SK-N-SH treated with all-trans-retinoic acid at 6 μM for 48 hours (cell line): ENCODE measurements at regions not wholly inside any gene's neighbourhood (a gene's known extent, or its start where the extent isn't known, plus 50 kb on each side); places are given as distances from the start of the nearest gene placed in this dataset.

Source experiments
- ATAC-seq: fragments of 200-7000 bp; cut with Tn5 transposase; 3 replicates; pipeline ENCODE4 v1.9.1; 2020; ENCODE audit warnings: mild to moderate bottlenecking, moderate library complexity
- ARNTL ChIP-seq: fragments of 450-650 bp; formaldehyde crosslinking; IDR thresholded peaks from 2 replicates; pipeline ENCODE4 v1.5.0; 2020; ENCODE audit warnings: low read depth, mild to moderate bottlenecking, moderate library complexity, borderline replicate concordance
- CREB5 ChIP-seq: fragments of 250-450 bp; sonication (Bioruptor Pico); IDR thresholded peaks from 2 replicates; pipeline ENCODE4 v1.5.1; 2020; ENCODE audit warnings: low read depth, mild to moderate bottlenecking, moderate library complexity
- CSRNP3 ChIP-seq: fragments of 250-450 bp; sonication (Bioruptor Pico); IDR thresholded peaks from 2 replicates; pipeline ENCODE4 v1.5.1; 2021; ENCODE audit warnings: mild to moderate bottlenecking, moderate library complexity
- ESRRG ChIP-seq: fragments of 250-450 bp; sonication (Bioruptor Pico); IDR thresholded peaks from 2 replicates; pipeline ENCODE4 v1.6.1; 2021; ENCODE audit warnings: mild to moderate bottlenecking
- GLIS3 ChIP-seq: fragments of 250-450 bp; sonication (Bioruptor Pico); IDR thresholded peaks from 2 replicates; pipeline ENCODE4 v1.5.0; 2020; ENCODE audit warnings: mild to moderate bottlenecking, moderate library complexity
- OSR1 ChIP-seq: fragments of 250-450 bp; sonication (Bioruptor Pico); IDR thresholded peaks from 2 replicates; pipeline ENCODE4 v1.8.0; 2022; ENCODE audit warnings: moderate library complexity, mild to moderate bottlenecking, inconsistent platforms
- PATZ1 ChIP-seq: fragments of 250-450 bp; sonication (Bioruptor Pico); IDR thresholded peaks from 2 replicates; pipeline ENCODE4 v1.8.0; 2020; ENCODE audit warnings: mild to moderate bottlenecking, moderate library complexity, borderline replicate concordance
- POU6F1 ChIP-seq: fragments of 250-450 bp; sonication (Bioruptor Pico); IDR thresholded peaks from 2 replicates; pipeline ENCODE4 v1.8.0; 2021; ENCODE audit warnings: low read depth, mild to moderate bottlenecking, moderate library complexity, borderline replicate concordance
- PPARA ChIP-seq: fragments of 250-450 bp; sonication (Bioruptor Pico); IDR thresholded peaks from 2 replicates; pipeline ENCODE4 v1.5.0; 2020; ENCODE audit warnings: mild to moderate bottlenecking, borderline replicate concordance
- RARB ChIP-seq: fragments of 250-450 bp; sonication (Bioruptor Pico); IDR thresholded peaks from 2 replicates; pipeline ENCODE4 v1.8.0; 2021; ENCODE audit warnings: mild to moderate bottlenecking, moderate library complexity
- SNAI2 ChIP-seq: fragments of 250-450 bp; sonication (Bioruptor Pico); IDR thresholded peaks from 2 replicates; pipeline ENCODE4 v1.5.0; 2020; ENCODE audit warnings: mild to moderate bottlenecking, moderate library complexity
- TCF4 ChIP-seq: fragments of 250-450 bp; sonication (Bioruptor Pico); IDR thresholded peaks from 2 replicates; pipeline ENCODE4 v1.8.0; 2021; ENCODE audit warnings: mild to moderate bottlenecking, moderate library complexity, borderline replicate concordance
- TOX ChIP-seq: fragments of 250-450 bp; sonication (Bioruptor Pico); IDR thresholded peaks from 2 replicates; pipeline ENCODE4 v1.8.0; 2021; ENCODE audit warnings: mild to moderate bottlenecking, moderate library complexity, borderline replicate concordance
- TSHZ2 ChIP-seq: fragments of 250-450 bp; sonication (Bioruptor Pico); IDR thresholded peaks from 2 replicates; pipeline ENCODE4 v1.5.0; 2020; ENCODE audit warnings: mild to moderate bottlenecking, moderate library complexity
- ZC3H10 ChIP-seq: fragments of 250-450 bp; sonication (Bioruptor Pico); IDR thresholded peaks from 2 replicates; pipeline ENCODE4 v1.5.1; 2021; ENCODE audit warnings: mild to moderate bottlenecking, moderate library complexity
- ZFP3 ChIP-seq: fragments of 250-450 bp; sonication (Bioruptor Pico); IDR thresholded peaks from 2 replicates; pipeline ENCODE4 v1.5.0; 2020; ENCODE audit warnings: mild to moderate bottlenecking, moderate library complexity
- ZFP30 ChIP-seq: fragments of 450-650 bp; formaldehyde crosslinking; IDR thresholded peaks from 2 replicates; pipeline ENCODE4 v1.5.0; 2022; ENCODE audit warnings: mild to moderate bottlenecking, moderate library complexity
- ZNF70 ChIP-seq: fragments of 450-650 bp; formaldehyde crosslinking; IDR thresholded peaks from 2 replicates; pipeline ENCODE4 v1.5.0; 2020; ENCODE audit warnings: mild to moderate bottlenecking, moderate library complexity

GRCh38 chr22:34709641-34710040 is 356.3 kb upstream of the ISX start:
- ATAC-seq: no peak

GRCh38 chr22:34722901-34723300 is 343.1 kb upstream of the ISX start:
- ATAC-seq: no peak
- no peak for TF ChIP-seq SNAI2
- no peak for TF ChIP-seq CSRNP3
- no peak for TF ChIP-seq ESRRG (CRISPR knock-in tag)
- TF ChIP-seq OSR1 (CRISPR knock-in tag): no peak
- TF ChIP-seq PPARA (CRISPR knock-in tag): no peak
- no peak for TF ChIP-seq POU6F1 (CRISPR knock-in tag)
- no peak for TF ChIP-seq TSHZ2 (CRISPR knock-in tag)
- TF ChIP-seq ZNF70: no peak

More at GRCh38 chr22:34709641-34710040, 356.3 kb upstream of the ISX start:
- TF ChIP-seq TCF4 (CRISPR knock-in tag) (no peak), TOX (CRISPR knock-in tag) (no peak), RARB (CRISPR knock-in tag) (no peak), ESRRG (CRISPR knock-in tag) (no peak), CREB5 (CRISPR knock-in tag) (no peak), TSHZ2 (CRISPR knock-in tag) (no peak), GLIS3 (no peak), PATZ1 (CRISPR knock-in tag) (no peak)
- TF ChIP-seq, all 23 proteins: peak for 0

GRCh38 chr22:34736081-34736480 is 329.9 kb upstream of the ISX start:
- no peak for ATAC-seq
- no peak for TF ChIP-seq POU6F1 (CRISPR knock-in tag)
- no peak for TF ChIP-seq CSRNP3
- no peak for TF ChIP-seq ESRRG (CRISPR knock-in tag)
- no peak for TF ChIP-seq TSHZ2 (CRISPR knock-in tag)
- no peak for TF ChIP-seq RARB (CRISPR knock-in tag)
- TF ChIP-seq ZFP30 (CRISPR knock-in tag): no peak
- TF ChIP-seq ZFP3: no peak
- TF ChIP-seq SNAI2: no peak
- TF ChIP-seq OSR1 (CRISPR knock-in tag): no peak
- no peak for TF ChIP-seq ARNTL (CRISPR knock-in tag)
- TF ChIP-seq ZC3H10: no peak
